Calu3 (cell line): ENCODE measurements at regions not wholly inside any gene's neighbourhood (a gene's known extent, or its start where the extent isn't known, plus 50 kb on each side); places are given as distances from the start of the nearest gene placed in this dataset.

Experiments
- BruUV-seq: library from RNA; stranded (reverse); fragments of 400-500 nt; replicated peaks from 2 replicates; lab custom pipeline; 2021; lab: Mats Ljungman, UMichigan
- CTCF ChIA-PET: fragments of 300-600 bp; sonication (Branson Sonifier 250); formaldehyde crosslinking; loops from one replicate; lab custom pipeline; 2022; ENCODE audit warnings: antibody characterized with exemption; lab: Charles Lee
- DNase-seq: peaks from one replicate; pipeline ENCODE4 v3.0.0; 2022
- H3K27ac Mint-ChIP-seq: one replicate; pipeline ENCODE4 v1.8.0; 2022; ENCODE audit warnings: mixed read lengths; ENCODE audit not compliant: unreplicated experiment
- H3K27me3 Mint-ChIP-seq: one replicate; pipeline ENCODE4 v1.8.0; 2022; ENCODE audit warnings: mixed read lengths; ENCODE audit not compliant: unreplicated experiment
- H3K36me3 Mint-ChIP-seq: one replicate; pipeline ENCODE4 v1.8.0; 2022; ENCODE audit warnings: mild to moderate bottlenecking, moderate library complexity, mixed read lengths; ENCODE audit not compliant: insufficient read depth, unreplicated experiment
- H3K4me1 Mint-ChIP-seq: one replicate; pipeline ENCODE4 v1.8.0; 2022; ENCODE audit warnings: mild to moderate bottlenecking, low read depth, mixed read lengths; ENCODE audit not compliant: unreplicated experiment
- H3K4me3 Mint-ChIP-seq: one replicate; pipeline ENCODE4 v1.8.0; 2022; ENCODE audit warnings: mild to moderate bottlenecking, low read depth, moderate library complexity, mixed read lengths; ENCODE audit not compliant: unreplicated experiment
- H3K9me3 Mint-ChIP-seq: one replicate; pipeline ENCODE4 v1.8.0; 2022; ENCODE audit warnings: low read depth, mixed read lengths; ENCODE audit not compliant: unreplicated experiment
- intact Hi-C: fragments of 100-400 bp; cut with micrococcal nuclease; formaldehyde crosslinking; loops from one replicate; pipeline ENCODE4 v1.10.0; 2022; ENCODE audit not compliant: unreplicated experiment
- TF ChIP-seq, protein P1 (sequence below): fragments of 200-600 bp; IDR thresholded peaks from one replicate; pipeline ENCODE4 v1.8.0; 2022; ENCODE audit warnings: antibody characterized with exemption; ENCODE audit not compliant: unreplicated experiment

DNA sequence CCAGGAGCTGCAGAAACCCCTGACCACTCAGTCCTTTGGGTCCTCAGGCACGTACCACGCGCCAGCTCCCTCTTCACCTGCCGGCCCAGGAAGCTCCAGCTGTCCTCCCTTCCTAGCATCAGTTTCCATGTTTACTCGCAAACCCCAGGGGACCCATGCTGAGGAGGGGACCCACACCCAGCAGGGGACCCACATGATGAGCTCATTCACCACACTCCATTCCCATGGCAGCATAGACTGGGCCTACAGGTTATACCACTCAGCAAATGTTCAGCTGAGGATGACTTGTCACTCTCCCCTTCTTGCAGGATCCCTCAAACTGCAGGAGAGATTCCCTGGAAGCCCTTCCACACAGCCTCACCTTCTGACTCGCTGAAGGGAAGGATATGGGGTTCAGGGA, 73.5 kb upstream of the GALNT10 start:
- no TSS peak for BruUV-seq
- Mint-ChIP-seq H3K4me1 (no peaks in the 10 kb centered on the region), H3K4me3 (no peak overlapping the region), H3K27ac (no peak overlapping the region), H3K27me3 (peaks cover 70% of the 10 kb centered on the region), H3K9me3 (no peaks in the 10 kb centered on the region), H3K36me3 (no peaks in the 10 kb centered on the region)
- intact Hi-C loops, result no loop called here
- CTCF ChIA-PET, result interaction anchor here (0.6 kb wide), 1 partner anchor 1454 kb away, joined by 6 read pairs; no protein-coding TSS in a partner anchor
- TF ChIP-seq, protein P1, sequence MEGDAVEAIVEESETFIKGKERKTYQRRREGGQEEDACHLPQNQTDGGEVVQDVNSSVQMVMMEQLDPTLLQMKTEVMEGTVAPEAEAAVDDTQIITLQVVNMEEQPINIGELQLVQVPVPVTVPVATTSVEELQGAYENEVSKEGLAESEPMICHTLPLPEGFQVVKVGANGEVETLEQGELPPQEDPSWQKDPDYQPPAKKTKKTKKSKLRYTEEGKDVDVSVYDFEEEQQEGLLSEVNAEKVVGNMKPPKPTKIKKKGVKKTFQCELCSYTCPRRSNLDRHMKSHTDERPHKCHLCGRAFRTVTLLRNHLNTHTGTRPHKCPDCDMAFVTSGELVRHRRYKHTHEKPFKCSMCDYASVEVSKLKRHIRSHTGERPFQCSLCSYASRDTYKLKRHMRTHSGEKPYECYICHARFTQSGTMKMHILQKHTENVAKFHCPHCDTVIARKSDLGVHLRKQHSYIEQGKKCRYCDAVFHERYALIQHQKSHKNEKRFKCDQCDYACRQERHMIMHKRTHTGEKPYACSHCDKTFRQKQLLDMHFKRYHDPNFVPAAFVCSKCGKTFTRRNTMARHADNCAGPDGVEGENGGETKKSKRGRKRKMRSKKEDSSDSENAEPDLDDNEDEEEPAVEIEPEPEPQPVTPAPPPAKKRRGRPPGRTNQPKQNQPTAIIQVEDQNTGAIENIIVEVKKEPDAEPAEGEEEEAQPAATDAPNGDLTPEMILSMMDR, result no peak
- no peak for DNase-seq

DNA sequence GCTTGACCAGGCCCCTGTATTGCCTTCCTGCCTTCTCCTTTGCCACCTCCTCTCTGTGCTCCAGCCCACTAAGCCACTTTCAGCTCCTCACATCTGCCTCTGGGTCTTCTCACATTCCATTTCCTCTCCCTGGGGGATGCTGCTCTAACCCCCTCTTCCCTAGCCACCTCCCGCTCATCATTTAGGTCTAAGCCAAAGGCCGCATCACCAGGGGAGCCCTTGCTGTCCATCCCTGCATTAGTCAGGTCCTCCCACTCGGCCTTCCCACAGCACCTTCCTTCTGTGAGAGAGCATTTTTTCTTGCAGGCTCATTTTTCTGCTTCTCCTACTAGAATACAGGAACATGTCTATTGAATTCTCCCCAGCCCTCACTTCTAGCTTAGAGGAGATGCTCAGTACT, 72.6 kb upstream of the GALNT10 start:
- intact Hi-C loops, result no loop called here
- no TSS peak for BruUV-seq
- Mint-ChIP-seq H3K36me3 (no peaks in the 10 kb centered on the region), H3K4me3 (no peak overlapping the region), H3K27ac (no peak overlapping the region), H3K4me1 (no peaks in the 10 kb centered on the region), H3K27me3 (peaks cover 67% of the 10 kb centered on the region), H3K9me3 (no peaks in the 10 kb centered on the region)
- CTCF ChIA-PET, result interaction anchor here (1.0 kb wide), 1 partner anchor 12 kb away, joined by 3 read pairs; no protein-coding TSS in a partner anchor
- DNase-seq, result no peak
- TF ChIP-seq, protein P1, result no peak

GRCh38 chr5:154118385-154118784, 72.1 kb upstream of the GALNT10 start:
- no peak for DNase-seq
- no TSS peak for BruUV-seq
- H3K27ac Mint-ChIP-seq, result no peak overlapping the region
- intact Hi-C loops, result no loop called here
- no peaks in the 10 kb centered on the region for H3K9me3 Mint-ChIP-seq
- H3K27me3 Mint-ChIP-seq, result peaks cover 67% of the 10 kb centered on the region
- no peak overlapping the region for H3K4me3 Mint-ChIP-seq
- no peaks in the 10 kb centered on the region for H3K4me1 Mint-ChIP-seq
- H3K36me3 Mint-ChIP-seq, result no peaks in the 10 kb centered on the region
- TF ChIP-seq, protein P1, result no peak
- CTCF ChIA-PET, result interaction anchor here (1.0 kb wide), 1 partner anchor 12 kb away, joined by 3 read pairs; no protein-coding TSS in a partner anchor

GRCh38 chr5:154118893-154119336, 71.6 kb upstream of the GALNT10 start:
- Mint-ChIP-seq H3K4me3 (no peak overlapping the region), H3K27ac (no peak overlapping the region), H3K36me3 (no peaks in the 10 kb centered on the region), H3K9me3 (no peaks in the 10 kb centered on the region), H3K4me1 (no peaks in the 10 kb centered on the region), H3K27me3 (peaks cover 67% of the 10 kb centered on the region)
- intact Hi-C loops, result no loop called here
- DNase-seq, result peak; percentile 35
- CTCF ChIA-PET, result no interaction called here
- TF ChIP-seq, protein P1, result no peak
- BruUV-seq, result no TSS peak
